ENCODE measurements at regions not wholly inside any gene's neighbourhood (a gene's known extent, or its start where the extent isn't known, plus 50 kb on each side); places are given as distances from the start of the nearest gene placed in this dataset.

- TF ChIP-seq CTCF (IDR thresholded peaks at IDR 0.05; ENCODE audit: insufficient read depth, low read depth, low read length): no peak
- TF ChIP-seq EZH2 (IDR thresholded peaks at IDR 0.05; ENCODE audit: insufficient read depth, low read length): no peak
Observed at GRCh38 chr10:84801916-84802315, 473.5 kb downstream of the CCSER2 start.
